KOPT-K1 (cell line): ENCODE measurements at regions not wholly inside any gene's neighbourhood (a gene's known extent, or its start where the extent isn't known, plus 50 kb on each side); places are given as distances from the start of the nearest gene placed in this dataset.

Source experiments
- H3K27ac ChIP-seq: fragments of 200-600 bp; sonication (generic); 2 replicates; pipeline ENCODE4 v1.5.1; 2016; ENCODE audit warnings: antibody characterized with exemption, mild to moderate bottlenecking, low read depth, low read length; ENCODE audit not compliant: poor library complexity, severe bottlenecking
- H3K36me3 ChIP-seq: fragments of 200-600 bp; sonication (generic); 2 replicates; pipeline ENCODE4 v1.5.1; 2017; ENCODE audit warnings: antibody characterized with exemption, mild to moderate bottlenecking, low read length, moderate library complexity; ENCODE audit not compliant: insufficient read depth
- H3K9me3 ChIP-seq: fragments of 200-600 bp; sonication (generic); 2 replicates; pipeline ENCODE4 v1.5.1; 2017; ENCODE audit warnings: antibody characterized with exemption, low read length, mild to moderate bottlenecking; ENCODE audit not compliant: insufficient read depth, poor library complexity, severe bottlenecking

DNA sequence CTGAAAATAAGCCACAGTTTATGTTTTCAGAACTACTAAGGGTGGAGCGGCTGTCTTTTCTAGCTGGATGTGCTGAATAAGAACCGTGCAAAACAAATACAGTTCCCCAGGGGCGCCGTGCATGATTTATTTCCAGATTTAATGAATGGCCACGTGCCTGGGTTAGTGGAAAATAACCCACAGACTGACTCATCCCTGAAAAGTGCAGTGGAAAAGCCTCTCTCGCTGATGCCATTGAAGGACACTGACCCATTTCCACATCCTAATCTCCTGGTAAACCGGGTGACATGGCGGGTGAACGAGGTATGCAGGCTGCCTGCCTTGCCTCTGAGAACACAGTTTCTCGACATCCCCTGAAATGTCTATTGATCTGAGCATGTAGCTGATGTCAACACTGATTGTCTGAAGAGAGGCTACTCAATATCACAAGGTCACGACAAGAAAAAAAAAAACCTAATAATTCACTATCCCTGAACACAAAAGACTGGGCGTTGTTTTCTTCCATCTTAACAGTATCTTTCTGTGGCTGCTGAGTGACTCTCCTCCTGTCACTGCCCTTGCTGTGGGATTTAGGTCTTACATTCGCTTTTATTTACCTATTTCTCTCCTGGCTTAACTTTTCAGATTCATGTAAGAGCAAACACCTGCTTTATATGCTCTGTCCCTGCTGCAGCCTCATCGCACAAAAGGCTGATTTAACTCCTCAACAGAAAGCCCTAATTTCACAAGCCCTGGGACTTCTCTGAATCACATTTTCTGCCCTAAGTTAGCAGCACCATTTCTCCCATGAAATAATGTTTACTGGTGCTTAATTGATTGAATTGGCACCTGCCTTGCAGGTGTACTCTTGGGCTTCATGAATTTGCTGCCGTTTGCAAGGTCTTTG, 76.9 kb upstream of the SCOC start:
- no peak overlapping the region for H3K27ac ChIP-seq
- no peaks in the 10 kb centered on the region for H3K9me3 ChIP-seq
- H3K36me3 ChIP-seq: no peaks in the 10 kb centered on the region

DNA sequence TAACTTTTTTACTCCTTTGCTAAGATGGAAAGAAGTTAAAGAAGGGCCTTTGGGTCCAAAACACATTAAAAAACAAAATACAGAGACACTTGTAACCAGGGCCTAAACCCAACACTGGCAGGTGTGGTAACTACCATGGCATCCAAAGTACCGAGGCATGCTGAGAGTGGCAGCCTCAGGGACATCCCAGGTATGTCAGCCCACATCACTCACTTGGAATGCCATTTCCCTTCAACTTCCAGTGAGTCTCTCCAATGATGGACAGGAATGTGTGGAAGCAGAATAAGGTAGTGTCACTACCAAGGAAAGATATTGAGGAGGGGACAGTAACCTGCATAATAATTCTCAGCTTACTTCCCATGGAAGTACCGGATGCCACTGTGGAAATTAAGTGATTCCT, 79.5 kb upstream of the SCOC start:
- no peaks in the 10 kb centered on the region for H3K9me3 ChIP-seq
- H3K27ac ChIP-seq: no peak overlapping the region
- H3K36me3 ChIP-seq: no peaks in the 10 kb centered on the region

DNA sequence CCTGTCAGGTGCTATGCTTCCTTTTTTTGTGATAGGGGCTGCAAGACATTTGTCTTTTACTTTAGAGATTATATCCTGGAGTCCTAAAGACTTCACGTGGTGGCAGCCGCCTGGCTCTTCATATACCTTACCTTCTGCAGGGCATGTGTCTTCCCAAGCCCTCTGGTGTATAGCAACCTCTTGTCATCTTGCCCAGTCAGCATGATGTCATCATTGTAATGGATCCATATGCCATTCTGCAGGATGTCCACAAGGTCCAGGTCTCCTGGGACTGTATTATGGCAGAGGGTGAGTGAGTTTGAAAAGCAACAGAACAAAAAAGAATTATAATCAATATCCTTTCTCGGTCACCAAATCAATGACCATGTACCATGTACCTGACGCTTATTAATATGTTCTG, 82.2 kb upstream of the SCOC start:
- no peaks in the 10 kb centered on the region for H3K9me3 ChIP-seq

DNA sequence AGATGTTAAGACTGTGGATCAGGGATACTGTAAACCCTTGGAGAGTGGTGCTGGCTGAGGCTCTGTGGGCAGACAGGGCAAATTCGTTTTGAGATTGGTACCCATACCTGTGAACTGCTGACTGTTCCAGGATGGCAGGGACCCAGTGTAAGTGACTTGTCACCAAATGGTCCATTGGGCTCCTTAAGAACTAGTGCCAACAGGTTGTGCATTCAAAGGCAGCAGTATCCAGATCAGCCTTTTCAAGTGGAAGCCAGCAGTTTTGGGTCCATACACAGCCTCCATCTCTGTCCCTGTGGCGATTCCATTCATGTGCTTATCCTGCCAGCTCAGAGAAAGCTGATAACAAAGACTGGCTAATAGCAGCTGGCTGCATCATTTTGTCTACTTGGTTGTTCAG, 84.0 kb upstream of the SCOC start:
- Histone ChIP-seq H3K27ac (no peak overlapping the region), H3K36me3 (no peaks in the 10 kb centered on the region)

More for the DNA sequence above, 82.2 kb upstream of the SCOC start:
- H3K27ac ChIP-seq: no peak overlapping the region
- no peaks in the 10 kb centered on the region for H3K36me3 ChIP-seq

DNA sequence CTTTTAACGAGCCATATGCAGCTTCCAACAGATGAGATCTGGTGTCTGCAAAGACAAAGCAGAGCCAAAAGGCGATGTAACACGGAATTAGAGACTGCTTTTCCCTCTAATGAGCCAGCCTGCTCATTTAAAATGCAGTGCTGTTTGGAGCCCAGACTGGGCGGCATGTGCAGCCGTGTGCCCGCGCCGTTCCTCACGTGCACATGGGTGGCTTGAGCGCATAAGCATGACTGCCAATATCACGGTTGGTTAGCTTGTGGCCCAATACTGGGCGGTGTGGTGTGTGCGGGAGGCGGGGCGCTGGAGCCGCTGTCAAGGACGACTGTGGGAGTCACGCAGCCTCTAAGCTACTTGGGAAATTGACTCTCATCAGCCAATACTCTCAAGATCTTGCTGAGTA, 87.0 kb upstream of the SCOC start:
- Histone ChIP-seq H3K9me3 (no peaks in the 10 kb centered on the region), H3K36me3 (no peaks in the 10 kb centered on the region), H3K27ac (no peak overlapping the region)

More for the DNA sequence above, 84.0 kb upstream of the SCOC start:
- no peaks in the 10 kb centered on the region for H3K9me3 ChIP-seq

DNA sequence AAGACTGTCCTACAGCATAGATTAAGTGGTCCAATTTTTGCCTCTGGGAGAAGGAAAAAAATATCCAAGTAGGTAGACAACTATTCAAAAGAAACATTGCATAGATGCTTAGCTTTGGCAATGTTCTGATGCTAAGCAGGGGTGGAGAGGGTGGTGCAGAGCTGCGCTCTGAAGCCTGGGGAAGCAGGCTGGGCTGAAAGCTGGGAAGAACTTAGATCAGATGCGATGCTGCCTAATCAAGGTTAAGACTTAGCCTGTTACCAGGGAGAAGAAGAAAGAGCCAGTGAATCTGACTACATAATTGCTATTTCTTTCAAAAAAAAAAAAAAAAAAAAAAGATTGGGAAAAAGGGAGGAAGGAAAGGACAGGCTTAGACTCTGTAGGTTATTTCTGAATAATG, 89.0 kb upstream of the SCOC start:
- H3K9me3 ChIP-seq: no peaks in the 10 kb centered on the region
- no peaks in the 10 kb centered on the region for H3K36me3 ChIP-seq
- no peak overlapping the region for H3K27ac ChIP-seq

DNA sequence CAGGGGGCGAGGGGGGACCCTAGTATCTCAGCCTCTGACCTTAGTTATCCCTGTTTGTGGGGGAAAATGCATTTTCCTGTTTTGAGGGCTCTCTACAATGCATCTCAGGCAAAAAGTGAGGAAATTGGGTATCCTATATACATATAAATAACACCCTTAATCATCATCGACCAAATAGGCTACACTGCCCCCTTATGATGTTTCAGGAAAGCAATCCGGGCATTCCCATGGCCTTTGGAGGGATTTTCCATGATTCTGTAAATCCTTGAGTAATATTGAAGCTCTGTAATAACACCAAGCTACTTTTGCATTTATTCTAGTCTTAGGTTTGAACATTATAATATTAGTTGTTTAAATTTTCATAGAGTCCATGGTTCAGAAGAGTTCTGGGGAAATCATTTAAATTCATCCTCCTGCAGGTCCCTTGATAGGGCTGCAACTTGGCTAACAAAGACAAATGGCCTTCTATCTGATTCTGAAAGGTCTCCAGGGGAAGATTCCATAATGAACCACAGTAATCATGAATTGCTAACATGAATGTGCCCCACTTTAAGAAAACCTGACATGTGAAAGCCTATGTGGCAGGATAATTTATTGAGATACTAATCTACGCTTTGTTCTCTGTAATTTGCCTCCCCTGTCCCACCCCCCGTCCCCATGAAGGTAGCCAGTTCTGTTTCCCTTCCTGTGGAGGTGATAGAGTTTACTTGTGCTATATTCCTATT, 91.5 kb upstream of the SCOC start:
- H3K27ac ChIP-seq: no peak overlapping the region
- H3K36me3 ChIP-seq: no peaks in the 10 kb centered on the region
- no peaks in the 10 kb centered on the region for H3K9me3 ChIP-seq

DNA sequence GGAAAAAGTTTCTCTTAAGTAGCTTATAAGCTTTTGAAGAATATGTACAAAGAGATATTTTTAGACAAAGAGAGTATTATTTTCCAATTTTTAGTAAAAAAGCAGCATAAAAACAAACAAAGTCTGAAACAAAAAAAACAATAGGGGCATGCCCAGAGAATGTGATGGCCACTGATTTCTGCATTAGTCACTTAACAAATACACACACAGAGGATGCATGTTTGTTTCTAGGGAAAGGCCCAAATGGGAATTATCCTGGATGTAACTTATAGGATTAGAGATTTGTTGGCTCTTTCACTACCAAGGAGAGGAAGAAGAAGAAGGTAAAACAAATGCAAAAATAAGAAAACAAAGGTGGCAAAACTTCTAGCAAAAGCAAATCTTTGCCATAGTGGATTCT, 95.9 kb upstream of the SCOC start:
- Histone ChIP-seq H3K36me3 (no peaks in the 10 kb centered on the region), H3K9me3 (no peaks in the 10 kb centered on the region), H3K27ac (no peak overlapping the region)

DNA sequence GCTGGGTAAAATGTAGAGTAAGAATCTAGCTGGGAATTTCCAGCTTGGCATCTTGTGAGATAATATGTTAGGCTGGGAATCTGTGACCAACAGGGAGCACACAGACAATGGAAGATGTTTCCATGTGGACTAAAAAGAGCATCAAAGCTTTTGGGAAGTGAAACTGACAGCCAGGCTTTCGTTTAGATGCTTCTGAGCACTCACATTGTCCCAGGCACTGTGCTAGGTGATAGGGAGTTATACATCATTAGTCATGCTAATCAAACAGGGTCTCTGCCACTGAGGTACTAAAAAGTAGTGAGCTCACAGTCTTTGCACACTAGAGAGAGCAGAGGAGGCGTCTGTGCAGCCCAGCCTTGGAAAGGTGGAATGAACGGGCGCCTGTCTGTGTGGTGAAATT, 101.9 kb upstream of the SCOC start:
- Histone ChIP-seq H3K27ac (no peak overlapping the region), H3K36me3 (no peaks in the 10 kb centered on the region), H3K9me3 (no peaks in the 10 kb centered on the region)

DNA sequence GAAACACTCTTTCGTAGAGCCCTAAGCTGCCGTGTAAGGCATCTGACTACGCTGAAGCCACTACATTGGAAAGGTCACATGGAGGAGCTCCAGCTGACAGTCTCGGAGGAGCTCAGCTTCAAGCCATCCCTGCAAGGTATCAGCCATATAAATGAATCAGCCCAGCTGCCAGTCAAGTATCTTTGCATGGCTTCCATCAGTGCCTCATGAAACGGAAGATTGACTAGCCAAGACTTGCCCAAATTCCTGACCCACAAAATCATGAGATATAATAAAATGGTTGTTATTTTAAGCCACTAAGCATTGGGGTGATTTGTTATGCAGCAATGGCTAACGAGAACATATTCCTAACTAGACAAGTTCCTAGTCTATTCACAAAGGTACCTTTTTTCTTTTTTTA, 104.1 kb upstream of the SCOC start:
- H3K9me3 ChIP-seq: no peaks in the 10 kb centered on the region
- no peaks in the 10 kb centered on the region for H3K36me3 ChIP-seq
- H3K27ac ChIP-seq: no peak overlapping the region

DNA sequence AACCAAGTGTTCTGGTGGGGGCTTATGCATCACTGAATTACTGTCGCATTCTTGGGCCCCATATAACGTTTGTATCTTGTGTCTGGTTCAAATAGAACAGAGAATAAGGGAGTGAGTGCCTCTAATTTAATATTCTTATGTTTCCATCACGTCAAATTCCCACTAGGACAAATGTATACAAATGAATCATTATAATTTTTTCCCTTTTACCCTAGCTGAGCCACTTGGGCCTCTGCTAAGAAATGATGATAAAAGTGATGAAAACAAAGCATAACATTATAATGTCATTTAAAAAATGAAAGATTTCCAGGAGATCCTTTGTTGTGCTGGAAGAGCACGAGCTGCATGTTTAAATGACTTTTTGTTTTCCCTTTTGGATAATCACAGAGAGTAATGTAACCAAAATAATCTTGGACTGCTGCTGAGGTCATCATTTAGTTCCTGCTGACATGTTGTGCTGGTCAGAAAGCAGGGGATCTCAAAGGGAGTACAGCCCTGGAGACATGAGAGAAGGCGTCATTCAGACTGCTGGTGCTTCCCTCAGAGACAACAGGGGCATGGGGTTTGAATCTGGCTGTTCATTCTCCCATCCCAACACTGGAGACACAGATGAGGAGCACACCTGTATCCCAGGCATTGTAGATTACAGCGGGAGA, 105.1 kb upstream of the SCOC start:
- no peaks in the 10 kb centered on the region for H3K36me3 ChIP-seq
- H3K27ac ChIP-seq: no peak overlapping the region

DNA sequence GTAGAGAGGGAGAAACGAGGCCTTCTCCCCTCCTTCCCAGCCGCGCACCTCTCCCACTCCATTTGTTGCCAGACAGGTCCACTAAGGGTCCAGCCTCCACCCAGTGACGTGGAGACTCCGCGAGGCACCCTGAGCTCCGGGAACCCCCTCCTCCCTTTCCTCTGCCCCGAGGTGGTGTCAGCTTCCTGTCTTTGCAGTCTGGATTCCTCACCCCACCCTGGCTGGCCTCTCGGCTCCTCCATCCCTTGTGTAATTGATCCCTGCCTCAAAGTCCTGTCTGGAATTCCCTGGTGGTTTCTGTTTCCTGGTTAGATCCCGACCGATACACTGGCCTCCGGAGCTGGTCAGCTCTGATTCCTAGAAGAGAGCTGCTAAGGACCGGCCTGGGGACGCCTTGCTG, 105.9 kb upstream of the SCOC start:
- H3K27ac ChIP-seq: no peak overlapping the region
- no peaks in the 10 kb centered on the region for H3K9me3 ChIP-seq

More for the DNA sequence above, 105.1 kb upstream of the SCOC start:
- H3K9me3 ChIP-seq: no peaks in the 10 kb centered on the region

DNA sequence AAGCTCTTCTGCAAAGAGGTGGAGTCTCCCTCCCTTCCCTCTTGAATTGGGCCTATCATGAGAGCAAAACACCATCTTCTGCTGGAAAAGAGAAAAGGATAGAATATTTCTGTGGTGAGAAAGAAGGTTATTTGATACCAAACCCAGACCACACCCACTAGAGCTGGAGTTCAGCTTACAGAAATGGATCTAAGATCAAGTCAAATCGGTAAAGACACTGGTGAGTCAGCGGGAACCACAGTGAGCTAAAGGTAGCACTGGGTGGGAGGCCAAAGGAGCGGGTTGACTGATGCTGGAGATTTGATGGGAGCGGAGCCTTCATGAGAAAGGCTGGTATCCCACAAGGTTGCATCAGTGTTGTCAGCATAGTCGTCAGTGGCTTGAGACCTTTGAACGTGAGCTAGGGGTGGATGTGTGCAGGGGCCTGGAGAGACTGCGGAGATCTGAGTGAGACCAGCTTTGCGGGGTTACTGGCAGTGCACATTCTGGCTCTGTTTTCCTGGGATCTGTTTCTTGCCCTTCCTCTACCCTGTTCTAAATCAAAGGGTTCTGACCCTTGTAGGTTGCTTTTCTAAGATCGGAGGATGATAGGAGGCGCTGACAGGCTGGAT, 106.4 kb upstream of the SCOC start:
- Histone ChIP-seq H3K9me3 (no peaks in the 10 kb centered on the region), H3K36me3 (no peaks in the 10 kb centered on the region), H3K27ac (no peak overlapping the region)

More for the DNA sequence above, 105.9 kb upstream of the SCOC start:
- H3K36me3 ChIP-seq: no peaks in the 10 kb centered on the region

DNA sequence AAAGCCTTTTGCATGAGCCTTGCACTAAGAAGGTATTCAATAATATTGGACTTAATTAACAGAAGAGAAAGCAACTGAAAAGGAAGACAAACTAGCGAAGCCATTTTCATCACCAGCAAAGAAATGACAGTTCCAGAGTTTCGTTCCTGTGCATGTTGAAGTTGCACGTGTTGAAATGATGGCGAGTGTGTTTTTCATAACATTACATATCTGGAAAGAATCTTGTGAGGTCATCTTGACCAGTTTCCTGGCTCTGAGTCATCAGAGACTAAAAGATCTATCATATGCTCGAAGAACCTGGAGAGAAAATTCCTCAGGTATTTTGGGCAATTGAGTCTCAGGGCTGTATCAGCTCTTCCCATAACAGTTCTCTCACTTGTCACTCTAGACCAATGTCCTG, 106.2 kb upstream of the MAML3 start:
- Histone ChIP-seq H3K27ac (no peak overlapping the region), H3K9me3 (no peaks in the 10 kb centered on the region), H3K36me3 (no peaks in the 10 kb centered on the region)

DNA sequence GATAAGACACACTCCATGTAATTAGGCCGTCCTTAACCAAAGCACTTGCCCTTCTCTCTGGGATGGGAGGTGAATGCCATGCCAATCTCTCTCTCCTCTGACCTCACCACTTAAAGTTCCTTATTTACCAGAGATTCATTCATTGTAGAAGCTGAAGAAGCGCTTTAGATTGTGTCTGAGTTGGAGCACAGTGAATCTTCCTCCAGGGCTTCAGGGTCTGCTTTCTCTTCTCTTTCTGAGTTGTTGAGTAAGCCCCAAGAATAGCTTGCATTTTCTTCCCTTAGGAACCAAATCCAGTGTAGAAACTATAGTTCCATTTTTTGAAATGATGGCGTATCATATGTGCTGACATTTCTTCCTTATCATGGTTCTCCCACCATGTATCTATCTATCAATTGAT, 104.5 kb upstream of the MAML3 start:
- Histone ChIP-seq H3K27ac (no peak overlapping the region), H3K36me3 (no peaks in the 10 kb centered on the region)

More for the DNA sequence above, 104.5 kb upstream of the MAML3 start:
- no peaks in the 10 kb centered on the region for H3K9me3 ChIP-seq
